BLaER1 (cell line): ENCODE measurements at regions not wholly inside any gene's neighbourhood (a gene's known extent, or its start where the extent isn't known, plus 50 kb on each side); places are given as distances from the start of the nearest gene placed in this dataset.
"Not testable (repeated sequence)": the region's sequence is repeated elsewhere in the genome, so short reads cannot be mapped to it uniquely, and the experiment has no call there.

Source experiments
- H3K27ac ChIP-seq: shearing (Covaris generic); formaldehyde crosslinking; 2 replicates; pipeline ENCODE4 v1.8.1; 2022
- H3K27me3 ChIP-seq: shearing (Covaris generic); formaldehyde crosslinking; 2 replicates; pipeline ENCODE4 v1.8.1; 2022
- H3K36me3 ChIP-seq: shearing (Covaris generic); formaldehyde crosslinking; 2 replicates; pipeline ENCODE4 v1.8.1; 2022
- H3K4me1 ChIP-seq: shearing (Covaris generic); formaldehyde crosslinking; 2 replicates; pipeline ENCODE4 v1.8.1; 2022
- H3K4me2 ChIP-seq: shearing (Covaris generic); formaldehyde crosslinking; 2 replicates; pipeline ENCODE4 v1.8.1; 2022
- H3K4me3 ChIP-seq: shearing (Covaris generic); formaldehyde crosslinking; 2 replicates; pipeline ENCODE4 v1.8.1; 2022
- H3K9ac ChIP-seq: shearing (Covaris generic); formaldehyde crosslinking; 2 replicates; pipeline ENCODE4 v1.8.1; 2022
- H3K9me3 ChIP-seq: shearing (Covaris generic); formaldehyde crosslinking; 2 replicates; pipeline ENCODE4 v1.8.1; 2022
- H4K20me1 ChIP-seq: shearing (Covaris generic); formaldehyde crosslinking; 2 replicates; pipeline ENCODE4 v1.8.1; 2022
- Cebpa-rat ChIP-seq: shearing (Covaris generic); IDR thresholded peaks from 2 replicates; pipeline ENCODE4 v1.8.1; 2022

- Histone ChIP-seq H3K4me1 (no peaks in the 10 kb centered on the region), H3K36me3 (no peaks in the 10 kb centered on the region), H3K4me2 (no peak overlapping the region), H3K9ac (no peak overlapping the region), H3K4me3 (no peak overlapping the region), H3K9me3 (no peaks in the 10 kb centered on the region), H3K27ac (no peak overlapping the region), H4K20me1 (no peaks in the 10 kb centered on the region), H3K27me3 (no peaks in the 10 kb centered on the region)
- no peak for TF ChIP-seq Cebpa-rat
Observed at GRCh38 chr2:228519561-228519960, 338.1 kb upstream of the SPHKAP start.

- no peaks in the 10 kb centered on the region for H3K9me3 ChIP-seq
- H3K4me1 ChIP-seq = no peaks in the 10 kb centered on the region
- H3K4me2 ChIP-seq = no peak overlapping the region
- H3K36me3 ChIP-seq = no peaks in the 10 kb centered on the region
- no peak overlapping the region for H3K27ac ChIP-seq
- H3K9ac ChIP-seq = no peak overlapping the region
- H4K20me1 ChIP-seq = no peaks in the 10 kb centered on the region
- H3K27me3 ChIP-seq = no peaks in the 10 kb centered on the region
- no peak for TF ChIP-seq Cebpa-rat
- no peak overlapping the region for H3K4me3 ChIP-seq
Observed at GRCh38 chr2:228516019-228516418, 334.5 kb upstream of the SPHKAP start.

GRCh38 chr2:228513480-228513879 is 332.0 kb upstream of the SPHKAP start:
- H3K4me3 ChIP-seq, H3K9me3 ChIP-seq, H3K27me3 ChIP-seq, H3K4me2 ChIP-seq, H3K36me3 ChIP-seq, H3K9ac ChIP-seq, H3K4me1 ChIP-seq, H4K20me1 ChIP-seq, H3K27ac ChIP-seq: not testable (repeated sequence)

GRCh38 chr2:228509021-228509420 is 327.5 kb upstream of the SPHKAP start:
- Histone ChIP-seq H3K27ac (no peak overlapping the region), H4K20me1 (no peaks in the 10 kb centered on the region), H3K4me1 (no peaks in the 10 kb centered on the region), H3K36me3 (no peaks in the 10 kb centered on the region), H3K27me3 (no peaks in the 10 kb centered on the region), H3K9ac (no peak overlapping the region), H3K4me3 (no peak overlapping the region), H3K9me3 (no peaks in the 10 kb centered on the region), H3K4me2 (no peak overlapping the region)
- TF ChIP-seq Cebpa-rat = no peak

GRCh38 chr2:228507870-228508269 is 326.4 kb upstream of the SPHKAP start:
- no peaks in the 10 kb centered on the region for H3K9me3 ChIP-seq
- H4K20me1 ChIP-seq = no peaks in the 10 kb centered on the region
- no peaks in the 10 kb centered on the region for H3K4me1 ChIP-seq
- H3K9ac ChIP-seq = no peak overlapping the region
- H3K36me3 ChIP-seq = no peaks in the 10 kb centered on the region
- no peak overlapping the region for H3K4me3 ChIP-seq
- H3K27me3 ChIP-seq = no peaks in the 10 kb centered on the region
- H3K4me2 ChIP-seq = no peak overlapping the region
- TF ChIP-seq Cebpa-rat = no peak
- no peak overlapping the region for H3K27ac ChIP-seq

- no peak overlapping the region for H3K4me2 ChIP-seq
- TF ChIP-seq Cebpa-rat = no peak
- H3K4me3 ChIP-seq = no peak overlapping the region
- no peaks in the 10 kb centered on the region for H4K20me1 ChIP-seq
- H3K27me3 ChIP-seq = no peaks in the 10 kb centered on the region
- no peaks in the 10 kb centered on the region for H3K9me3 ChIP-seq
- H3K9ac ChIP-seq = no peak overlapping the region
- no peaks in the 10 kb centered on the region for H3K4me1 ChIP-seq
- no peak overlapping the region for H3K27ac ChIP-seq
- H3K36me3 ChIP-seq = no peaks in the 10 kb centered on the region
Observed at GRCh38 chr2:228507231-228507824, 325.8 kb upstream of the SPHKAP start.

- Histone ChIP-seq H3K9me3 (no peaks in the 10 kb centered on the region), H3K27me3 (no peaks in the 10 kb centered on the region), H3K27ac (no peak overlapping the region), H3K36me3 (no peaks in the 10 kb centered on the region), H3K4me3 (no peak overlapping the region), H4K20me1 (no peaks in the 10 kb centered on the region), H3K9ac (no peak overlapping the region), H3K4me2 (no peak overlapping the region), H3K4me1 (no peaks in the 10 kb centered on the region)
- no peak for TF ChIP-seq Cebpa-rat
Observed at GRCh38 chr2:228503731-228504130, 322.2 kb upstream of the SPHKAP start.

- no peaks in the 10 kb centered on the region for H3K9me3 ChIP-seq
- H3K36me3 ChIP-seq = no peaks in the 10 kb centered on the region
- H3K4me3 ChIP-seq = no peak overlapping the region
- no peak overlapping the region for H3K27ac ChIP-seq
- no peak overlapping the region for H3K9ac ChIP-seq
- TF ChIP-seq Cebpa-rat = no peak
- H3K4me1 ChIP-seq = no peaks in the 10 kb centered on the region
- H4K20me1 ChIP-seq = no peaks in the 10 kb centered on the region
- no peaks in the 10 kb centered on the region for H3K27me3 ChIP-seq
- H3K4me2 ChIP-seq = no peak overlapping the region
Observed at GRCh38 chr2:228493852-228494251, 312.4 kb upstream of the SPHKAP start.

GRCh38 chr2:228479014-228479413 is 297.5 kb upstream of the SPHKAP start:
- no peak for TF ChIP-seq Cebpa-rat
- Histone ChIP-seq H3K4me2 (no peak overlapping the region), H3K27me3 (no peaks in the 10 kb centered on the region), H3K9ac (no peak overlapping the region), H3K4me3 (no peak overlapping the region), H3K36me3 (no peaks in the 10 kb centered on the region), H3K27ac (no peak overlapping the region), H3K4me1 (no peaks in the 10 kb centered on the region), H3K9me3 (no peaks in the 10 kb centered on the region), H4K20me1 (no peaks in the 10 kb centered on the region)

GRCh38 chr2:228474466-228474865 is 293.0 kb upstream of the SPHKAP start:
- no peak for TF ChIP-seq Cebpa-rat
- Histone ChIP-seq H3K4me1 (no peaks in the 10 kb centered on the region), H3K4me2 (no peak overlapping the region), H3K27me3 (no peaks in the 10 kb centered on the region), H4K20me1 (no peaks in the 10 kb centered on the region), H3K4me3 (no peak overlapping the region), H3K9ac (no peak overlapping the region), H3K9me3 (peaks cover 4% of the 10 kb centered on the region), H3K27ac (no peak overlapping the region), H3K36me3 (no peaks in the 10 kb centered on the region)

GRCh38 chr2:228469721-228470120 is 288.2 kb upstream of the SPHKAP start:
- no peaks in the 10 kb centered on the region for H3K4me1 ChIP-seq
- H3K4me2 ChIP-seq = no peak overlapping the region
- TF ChIP-seq Cebpa-rat = no peak

More at GRCh38 chr2:228469721-228470120, 288.2 kb upstream of the SPHKAP start:
- H3K9ac ChIP-seq = no peak overlapping the region
- H3K4me3 ChIP-seq = no peak overlapping the region
- H4K20me1 ChIP-seq = no peaks in the 10 kb centered on the region
- H3K27me3 ChIP-seq = no peaks in the 10 kb centered on the region
- H3K36me3 ChIP-seq = no peaks in the 10 kb centered on the region
- H3K9me3 ChIP-seq = peaks cover 14% of the 10 kb centered on the region
- no peak overlapping the region for H3K27ac ChIP-seq
